Astrocyte of the cerebellum (primary cell): ENCODE measurements at regions not wholly inside any gene's neighbourhood (a gene's known extent, or its start where the extent isn't known, plus 50 kb on each side); places are given as distances from the start of the nearest gene placed in this dataset.
"Not testable (repeated sequence)": the region's sequence is repeated elsewhere in the genome, so short reads cannot be mapped to it uniquely, and the experiment has no call there.

Experiments used
- DNase-seq: peaks from one replicate; pipeline ENCODE4 v3.0.0-alpha.2; 2011; ENCODE audit warnings: low read depth
- H3K4me3 ChIP-seq: 2 replicates; pipeline ENCODE4 v1.5.1; 2011; ENCODE audit warnings: mild to moderate bottlenecking, low read depth, low read length, moderate library complexity
- CTCF ChIP-seq: IDR thresholded peaks from 2 replicates; pipeline ENCODE4 v1.5.1; 2012; ENCODE audit warnings: low read length, low read depth, moderate library complexity, mild to moderate bottlenecking; ENCODE audit errors: missing control alignments
- in situ Hi-C: cut with HindIII; loops from 2 replicates; pipeline ENCODE4 v1.10.0; 2017; ENCODE audit warnings: low sequenced_read_pairs

GRCh38 chr14:105629886-105630215 lies 103.5 kb downstream of the TMEM121 start:
- in situ Hi-C loops, result no loop called here
- H3K4me3 ChIP-seq, result no peak overlapping the region
- no peak for TF ChIP-seq CTCF
- no peak for DNase-seq

GRCh38 chr14:105630293-105630934 lies 104.0 kb downstream of the TMEM121 start:
- H3K4me3 ChIP-seq, DNase-seq, in situ Hi-C loops: not testable (repeated sequence)

GRCh38 chr14:105630935-105631779 lies 104.8 kb downstream of the TMEM121 start:
- in situ Hi-C loops, H3K4me3 ChIP-seq, DNase-seq: not testable (repeated sequence)

- in situ Hi-C loops, result no loop called here
- TF ChIP-seq CTCF, result no peak
- DNase-seq, result no peak
- H3K4me3 ChIP-seq, result no peak overlapping the region
Measured at GRCh38 chr14:105632010-105632409, 105.6 kb downstream of the TMEM121 start.

- DNase-seq, H3K4me3 ChIP-seq, in situ Hi-C loops: not testable (repeated sequence)
Measured at GRCh38 chr14:105633596-105633995, 107.2 kb downstream of the TMEM121 start.

- no peak for TF ChIP-seq CTCF
- in situ Hi-C loops, result no loop called here
- H3K4me3 ChIP-seq, result no peak overlapping the region
- DNase-seq, result no peak
Measured at GRCh38 chr14:105635560-105635959, 109.2 kb downstream of the TMEM121 start.

- in situ Hi-C loops, H3K4me3 ChIP-seq, DNase-seq: not testable (repeated sequence)
Measured at GRCh38 chr14:105636021-105636420, 109.6 kb downstream of the TMEM121 start.

GRCh38 chr14:105636935-105637334 lies 110.6 kb downstream of the TMEM121 start:
- no peak for TF ChIP-seq CTCF
- H3K4me3 ChIP-seq, result no peak overlapping the region
- in situ Hi-C loops, result no loop called here
- DNase-seq, result no peak

GRCh38 chr14:105637345-105637744 lies 111.0 kb downstream of the TMEM121 start:
- H3K4me3 ChIP-seq, DNase-seq, in situ Hi-C loops: not testable (repeated sequence)

GRCh38 chr14:105639969-105640931 lies 113.9 kb downstream of the TMEM121 start:
- H3K4me3 ChIP-seq, DNase-seq, in situ Hi-C loops: not testable (repeated sequence)
